BLaER1 (cell line): ENCODE measurements at regions not wholly inside any gene's neighbourhood (a gene's known extent, or its start where the extent isn't known, plus 50 kb on each side); places are given as distances from the start of the nearest gene placed in this dataset.

Experiments used
- H3K27ac ChIP-seq: shearing (Covaris generic); formaldehyde crosslinking; 2 replicates; pipeline ENCODE4 v1.8.1; 2022
- H3K27me3 ChIP-seq: shearing (Covaris generic); formaldehyde crosslinking; 2 replicates; pipeline ENCODE4 v1.8.1; 2022
- H3K36me3 ChIP-seq: shearing (Covaris generic); formaldehyde crosslinking; 2 replicates; pipeline ENCODE4 v1.8.1; 2022
- H3K4me1 ChIP-seq: shearing (Covaris generic); formaldehyde crosslinking; 2 replicates; pipeline ENCODE4 v1.8.1; 2022
- H3K4me2 ChIP-seq: shearing (Covaris generic); formaldehyde crosslinking; 2 replicates; pipeline ENCODE4 v1.8.1; 2022
- H3K4me3 ChIP-seq: shearing (Covaris generic); formaldehyde crosslinking; 2 replicates; pipeline ENCODE4 v1.8.1; 2022
- H3K9ac ChIP-seq: shearing (Covaris generic); formaldehyde crosslinking; 2 replicates; pipeline ENCODE4 v1.8.1; 2022
- H3K9me3 ChIP-seq: shearing (Covaris generic); formaldehyde crosslinking; 2 replicates; pipeline ENCODE4 v1.8.1; 2022
- H4K20me1 ChIP-seq: shearing (Covaris generic); formaldehyde crosslinking; 2 replicates; pipeline ENCODE4 v1.8.1; 2022
- Cebpa-rat ChIP-seq: shearing (Covaris generic); IDR thresholded peaks from 2 replicates; pipeline ENCODE4 v1.8.1; 2022

- Histone ChIP-seq H3K4me1 (no peaks in the 10 kb centered on the region), H3K27ac (no peak overlapping the region), H3K27me3 (no peaks in the 10 kb centered on the region), H3K4me2 (no peak overlapping the region), H3K9ac (no peak overlapping the region), H3K9me3 (no peaks in the 10 kb centered on the region), H3K4me3 (no peak overlapping the region), H4K20me1 (no peaks in the 10 kb centered on the region), H3K36me3 (no peaks in the 10 kb centered on the region)
- no peak for TF ChIP-seq Cebpa-rat
Measured at GRCh38 chr1:209483691-209484090, 99.8 kb upstream of the CAMK1G start.

- H3K27me3 ChIP-seq = no peaks in the 10 kb centered on the region
- H3K36me3 ChIP-seq = no peaks in the 10 kb centered on the region
- no peak overlapping the region for H3K4me2 ChIP-seq
- H3K9ac ChIP-seq = no peak overlapping the region
- H4K20me1 ChIP-seq = no peaks in the 10 kb centered on the region
- no peak overlapping the region for H3K27ac ChIP-seq
- no peak for TF ChIP-seq Cebpa-rat
- no peaks in the 10 kb centered on the region for H3K4me1 ChIP-seq
- H3K9me3 ChIP-seq = no peaks in the 10 kb centered on the region
- no peak overlapping the region for H3K4me3 ChIP-seq
Measured at GRCh38 chr1:209484429-209484828, 99.1 kb upstream of the CAMK1G start.

GRCh38 chr1:209485167-209485566 lies 98.3 kb upstream of the CAMK1G start:
- no peak for TF ChIP-seq Cebpa-rat
- Histone ChIP-seq H3K9me3 (no peaks in the 10 kb centered on the region), H3K9ac (no peak overlapping the region), H3K4me1 (no peaks in the 10 kb centered on the region), H3K36me3 (no peaks in the 10 kb centered on the region), H3K27ac (no peak overlapping the region), H4K20me1 (no peaks in the 10 kb centered on the region), H3K4me3 (no peak overlapping the region), H3K27me3 (no peaks in the 10 kb centered on the region), H3K4me2 (no peak overlapping the region)

- TF ChIP-seq Cebpa-rat = no peak
- Histone ChIP-seq H3K4me3 (no peak overlapping the region), H3K9me3 (no peaks in the 10 kb centered on the region), H3K27ac (no peak overlapping the region), H3K4me2 (no peak overlapping the region), H3K27me3 (no peaks in the 10 kb centered on the region), H3K36me3 (no peaks in the 10 kb centered on the region), H3K4me1 (no peaks in the 10 kb centered on the region), H3K9ac (no peak overlapping the region), H4K20me1 (no peaks in the 10 kb centered on the region)
Measured at GRCh38 chr1:209485751-209486150, 97.8 kb upstream of the CAMK1G start.

- no peak overlapping the region for H3K4me2 ChIP-seq
- no peaks in the 10 kb centered on the region for H4K20me1 ChIP-seq
- no peaks in the 10 kb centered on the region for H3K36me3 ChIP-seq
- no peak overlapping the region for H3K4me3 ChIP-seq
- no peaks in the 10 kb centered on the region for H3K9me3 ChIP-seq
- TF ChIP-seq Cebpa-rat = no peak
- no peak overlapping the region for H3K27ac ChIP-seq
- no peaks in the 10 kb centered on the region for H3K27me3 ChIP-seq
- no peak overlapping the region for H3K9ac ChIP-seq
- H3K4me1 ChIP-seq = no peaks in the 10 kb centered on the region
Measured at GRCh38 chr1:209486861-209487593, 96.5 kb upstream of the CAMK1G start.

GRCh38 chr1:209490013-209490412 lies 93.5 kb upstream of the CAMK1G start:
- Histone ChIP-seq H3K4me3 (no peak overlapping the region), H4K20me1 (no peaks in the 10 kb centered on the region), H3K27me3 (no peaks in the 10 kb centered on the region), H3K36me3 (no peaks in the 10 kb centered on the region), H3K4me2 (no peak overlapping the region), H3K9me3 (peaks cover 2% of the 10 kb centered on the region; the same call in 1 of the 2 replicates), H3K9ac (no peak overlapping the region), H3K4me1 (no peaks in the 10 kb centered on the region), H3K27ac (no peak overlapping the region)
- no peak for TF ChIP-seq Cebpa-rat

- Histone ChIP-seq H3K4me1 (no peaks in the 10 kb centered on the region), H3K9ac (no peak overlapping the region), H3K4me3 (no peak overlapping the region), H3K36me3 (no peaks in the 10 kb centered on the region), H3K27me3 (no peaks in the 10 kb centered on the region), H4K20me1 (no peaks in the 10 kb centered on the region), H3K27ac (no peak overlapping the region), H3K4me2 (no peak overlapping the region), H3K9me3 (peaks cover 9% of the 10 kb centered on the region)
- TF ChIP-seq Cebpa-rat = no peak
Measured at GRCh38 chr1:209491031-209491430, 92.5 kb upstream of the CAMK1G start.

GRCh38 chr1:209491496-209491895 lies 92.0 kb upstream of the CAMK1G start:
- Histone ChIP-seq H3K36me3 (no peaks in the 10 kb centered on the region), H3K27me3 (no peaks in the 10 kb centered on the region), H3K27ac (no peak overlapping the region), H3K4me3 (no peak overlapping the region), H3K4me2 (no peak overlapping the region), H3K4me1 (no peaks in the 10 kb centered on the region), H4K20me1 (no peaks in the 10 kb centered on the region), H3K9ac (no peak overlapping the region), H3K9me3 (peaks cover 13% of the 10 kb centered on the region)
- TF ChIP-seq Cebpa-rat = no peak

- Histone ChIP-seq H4K20me1 (no peaks in the 10 kb centered on the region), H3K27me3 (no peaks in the 10 kb centered on the region), H3K4me1 (no peaks in the 10 kb centered on the region), H3K27ac (no peak overlapping the region), H3K9me3 (peaks cover 17% of the 10 kb centered on the region), H3K4me3 (no peak overlapping the region), H3K9ac (no peak overlapping the region), H3K4me2 (no peak overlapping the region), H3K36me3 (no peaks in the 10 kb centered on the region)
- no peak for TF ChIP-seq Cebpa-rat
Measured at GRCh38 chr1:209491897-209492296, 91.6 kb upstream of the CAMK1G start.

- TF ChIP-seq Cebpa-rat = no peak
- Histone ChIP-seq H3K4me2 (no peak overlapping the region), H3K27ac (no peak overlapping the region)
Measured at GRCh38 chr1:209493559-209493958, 90.0 kb upstream of the CAMK1G start.

GRCh38 chr1:209497729-209498128 lies 85.8 kb upstream of the CAMK1G start:
- H3K9me3 ChIP-seq = peaks cover 52% of the 10 kb centered on the region
- H3K4me2 ChIP-seq = no peak overlapping the region
- no peak for TF ChIP-seq Cebpa-rat

More at GRCh38 chr1:209493559-209493958, 90.0 kb upstream of the CAMK1G start:
- Histone ChIP-seq H4K20me1 (no peaks in the 10 kb centered on the region), H3K9me3 (peaks cover 26% of the 10 kb centered on the region), H3K36me3 (no peaks in the 10 kb centered on the region), H3K27me3 (no peaks in the 10 kb centered on the region), H3K4me1 (peaks cover 7% of the 10 kb centered on the region), H3K9ac (no peak overlapping the region), H3K4me3 (no peak overlapping the region)

More at GRCh38 chr1:209497729-209498128, 85.8 kb upstream of the CAMK1G start:
- H3K4me1 ChIP-seq = peaks cover 19% of the 10 kb centered on the region
- no peak overlapping the region for H3K9ac ChIP-seq
- no peak overlapping the region for H3K4me3 ChIP-seq
- H3K27me3 ChIP-seq = no peaks in the 10 kb centered on the region
- H4K20me1 ChIP-seq = no peaks in the 10 kb centered on the region
- no peaks in the 10 kb centered on the region for H3K36me3 ChIP-seq
- H3K27ac ChIP-seq = no peak overlapping the region
